HEK293 (cell line): ENCODE measurements at regions not wholly inside any gene's neighbourhood (a gene's known extent, or its start where the extent isn't known, plus 50 kb on each side); places are given as distances from the start of the nearest gene placed in this dataset.

Experiments used
- GLI4 ChIP-seq: fragments of 450-650 bp; formaldehyde crosslinking; IDR thresholded peaks from 2 replicates; pipeline ENCODE4 v1.5.1; 2016; ENCODE audit warnings: missing biosample characterization, missing genetic modification characterization
- ZNF10 ChIP-seq: fragments of 450-650 bp; formaldehyde crosslinking; IDR thresholded peaks from 2 replicates; pipeline ENCODE4 v1.5.1; 2017; ENCODE audit warnings: missing biosample characterization, missing genetic modification characterization

DNA sequence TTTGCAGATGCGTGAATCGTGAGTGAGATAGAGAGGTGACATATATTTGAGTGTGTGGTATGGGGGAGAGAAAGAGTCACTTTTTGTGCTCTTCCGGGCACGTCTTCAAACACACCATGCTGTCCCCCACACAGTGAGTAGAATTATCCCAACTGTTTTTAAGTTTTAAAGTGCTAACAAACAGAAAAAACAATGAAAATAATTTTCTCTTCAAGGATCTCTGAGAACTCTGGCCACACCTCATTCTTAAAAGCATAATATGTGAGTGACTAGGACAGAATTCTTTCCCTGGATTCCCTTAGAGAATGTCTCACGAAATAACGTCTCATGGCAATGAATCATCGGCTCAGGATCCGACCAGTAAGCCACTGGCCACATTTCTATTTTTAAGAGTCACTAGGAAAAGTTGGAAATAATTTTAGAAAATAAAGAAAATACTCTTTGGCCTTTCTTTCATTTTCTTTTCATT, 235.7 kb upstream of the ZNF217 start:
- TF ChIP-seq GLI4 (tag by site-specific recombination) (no peak), ZNF10 (tag by site-specific recombination) (no peak)
